Glutamatergic neuron (in vitro differentiated cells): ENCODE measurements at regions not wholly inside any gene's neighbourhood (a gene's known extent, or its start where the extent isn't known, plus 50 kb on each side); places are given as distances from the start of the nearest gene placed in this dataset.
"Not testable (repeated sequence)": the region's sequence is repeated elsewhere in the genome, so short reads cannot be mapped to it uniquely, and the experiment has no call there.

Experiments used
- DNase-seq: peaks from one replicate; pipeline ENCODE4 v3.0.0; 2022
- H3K27ac Mint-ChIP-seq: one replicate; pipeline ENCODE4 v1.8.0; 2020; ENCODE audit warnings: mild to moderate bottlenecking, mixed read lengths, inconsistent platforms; ENCODE audit not compliant: unreplicated experiment
- H3K27me3 Mint-ChIP-seq: one replicate; pipeline ENCODE4 v1.8.0; 2020; ENCODE audit warnings: mild to moderate bottlenecking, moderate library complexity, mixed read lengths, inconsistent platforms; ENCODE audit not compliant: unreplicated experiment
- H3K36me3 Mint-ChIP-seq: one replicate; pipeline ENCODE4 v1.8.0; 2020; ENCODE audit warnings: mild to moderate bottlenecking, mixed read lengths, inconsistent platforms; ENCODE audit not compliant: unreplicated experiment
- H3K4me1 Mint-ChIP-seq: one replicate; pipeline ENCODE4 v1.8.0; 2020; ENCODE audit warnings: mild to moderate bottlenecking, low read depth, mixed read lengths, inconsistent platforms; ENCODE audit not compliant: unreplicated experiment
- H3K4me3 Mint-ChIP-seq: one replicate; pipeline ENCODE4 v1.8.0; 2020; ENCODE audit warnings: mild to moderate bottlenecking, mixed read lengths, inconsistent platforms; ENCODE audit not compliant: unreplicated experiment
- H3K9me3 Mint-ChIP-seq: one replicate; pipeline ENCODE4 v1.8.0; 2020; ENCODE audit warnings: mild to moderate bottlenecking, moderate library complexity, mixed read lengths, inconsistent platforms; ENCODE audit not compliant: unreplicated experiment

DNA sequence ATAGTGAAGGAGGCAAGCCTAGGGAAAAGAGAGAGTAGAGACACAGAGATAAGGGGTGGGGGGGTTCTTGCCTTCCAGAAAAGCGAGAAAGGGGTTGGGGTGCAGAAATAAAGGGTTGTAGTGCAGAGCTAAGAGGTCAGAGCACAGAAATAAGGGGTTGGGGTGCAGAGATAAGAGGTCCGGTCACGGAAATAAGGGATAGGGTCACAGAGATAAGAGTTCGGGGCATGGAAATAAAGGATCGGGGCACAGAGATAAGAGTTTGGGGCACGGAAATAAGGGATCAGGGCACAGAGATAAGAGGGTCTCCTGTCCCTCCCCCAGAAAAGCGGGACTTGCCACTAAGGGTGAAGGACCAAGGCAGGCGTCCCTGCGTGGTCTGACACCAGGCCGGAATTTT is 222.0 kb downstream of the OTOP1 start:
- not testable (repeated sequence) for H3K4me3 Mint-ChIP-seq, DNase-seq, H3K27ac Mint-ChIP-seq, H3K9me3 Mint-ChIP-seq, H3K36me3 Mint-ChIP-seq, H3K4me1 Mint-ChIP-seq, H3K27me3 Mint-ChIP-seq

DNA sequence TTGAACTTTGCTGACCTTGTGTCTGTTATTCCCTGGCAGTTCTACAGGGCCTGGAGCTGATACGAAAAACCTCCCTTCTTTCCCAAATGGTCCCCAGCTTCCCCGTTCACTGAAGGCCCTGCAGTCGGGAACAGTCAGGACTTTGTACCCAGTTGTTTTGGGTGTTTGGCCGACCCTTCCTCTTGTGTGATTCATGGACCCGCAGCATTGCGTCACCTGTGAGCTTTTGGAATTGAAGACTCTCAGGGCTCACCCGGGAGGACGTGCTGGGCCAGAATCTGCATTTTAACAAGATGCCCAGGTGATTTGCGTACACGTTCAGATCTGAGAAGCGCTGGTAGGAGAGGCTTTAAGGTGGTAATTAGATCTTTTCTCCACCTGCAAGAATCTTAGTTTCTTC is 220.4 kb downstream of the OTOP1 start:
- not testable (repeated sequence) for H3K27ac Mint-ChIP-seq, H3K27me3 Mint-ChIP-seq, DNase-seq, H3K36me3 Mint-ChIP-seq, H3K9me3 Mint-ChIP-seq, H3K4me3 Mint-ChIP-seq, H3K4me1 Mint-ChIP-seq

DNA sequence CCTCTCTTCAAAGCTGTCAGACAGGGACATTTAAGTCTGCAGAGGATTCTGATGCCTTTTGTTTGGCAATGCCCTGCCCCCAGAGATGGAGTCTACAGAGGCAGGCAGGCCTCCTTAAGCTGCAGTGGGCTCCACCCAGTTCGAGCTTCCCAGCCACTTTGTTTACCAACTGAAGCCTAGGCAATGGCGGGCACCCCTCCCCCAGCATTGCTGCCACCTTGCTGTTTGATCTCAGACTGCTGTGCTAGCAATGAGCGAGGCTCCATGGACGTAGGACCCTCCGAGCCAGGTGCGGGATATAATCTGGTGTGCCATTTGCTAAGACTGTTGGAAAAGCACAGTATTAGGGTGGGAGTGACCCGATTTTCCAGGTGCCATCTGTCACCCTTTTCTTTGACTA is 207.7 kb downstream of the OTOP1 start:
- H3K9me3 Mint-ChIP-seq, H3K36me3 Mint-ChIP-seq, H3K4me1 Mint-ChIP-seq, H3K27ac Mint-ChIP-seq, H3K4me3 Mint-ChIP-seq, DNase-seq, H3K27me3 Mint-ChIP-seq: not testable (repeated sequence)

DNA sequence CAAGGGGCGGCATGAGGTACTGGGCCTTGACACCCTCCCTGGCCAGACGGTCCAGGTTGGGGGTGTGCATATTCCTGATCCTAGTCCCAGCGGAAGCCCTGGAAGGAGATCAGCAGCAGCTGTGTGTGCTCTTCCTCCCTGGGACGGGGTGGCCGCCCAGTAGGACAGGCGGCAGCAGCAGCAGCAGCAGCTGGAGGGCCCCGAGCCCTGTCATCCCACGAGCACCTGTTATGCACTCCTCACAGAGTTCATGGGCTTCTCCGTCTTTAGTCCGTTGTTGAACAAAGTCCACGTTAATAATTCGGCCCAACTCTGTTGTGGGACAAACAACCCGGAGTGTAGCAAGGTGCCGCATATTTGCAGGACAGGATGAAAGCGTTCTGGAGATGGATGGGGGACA is 205.6 kb downstream of the OTOP1 start:
- H3K27me3 Mint-ChIP-seq, DNase-seq, H3K27ac Mint-ChIP-seq, H3K36me3 Mint-ChIP-seq, H3K4me1 Mint-ChIP-seq, H3K4me3 Mint-ChIP-seq, H3K9me3 Mint-ChIP-seq: not testable (repeated sequence)

DNA sequence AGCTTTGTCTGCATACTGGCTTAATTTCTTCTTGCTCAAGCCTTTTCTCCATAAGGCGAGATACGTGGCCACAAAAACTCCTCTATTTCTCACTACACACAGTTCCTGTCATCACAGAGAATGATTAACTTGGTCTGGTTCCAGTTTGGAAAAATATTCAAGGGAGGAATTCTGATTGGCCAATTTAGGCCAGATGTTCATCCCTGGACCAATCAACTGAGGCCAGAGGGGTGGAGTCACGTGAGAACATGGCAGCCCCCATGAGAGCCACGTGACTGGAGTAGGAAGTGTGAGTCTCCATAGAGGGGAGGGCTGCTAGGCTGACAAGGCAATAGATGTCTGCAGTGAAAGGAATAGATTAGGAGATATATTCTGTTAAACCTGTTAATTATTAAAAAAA is 200.0 kb downstream of the OTOP1 start:
- not testable (repeated sequence) for H3K27me3 Mint-ChIP-seq, H3K4me3 Mint-ChIP-seq, H3K27ac Mint-ChIP-seq, H3K36me3 Mint-ChIP-seq, DNase-seq, H3K9me3 Mint-ChIP-seq, H3K4me1 Mint-ChIP-seq

DNA sequence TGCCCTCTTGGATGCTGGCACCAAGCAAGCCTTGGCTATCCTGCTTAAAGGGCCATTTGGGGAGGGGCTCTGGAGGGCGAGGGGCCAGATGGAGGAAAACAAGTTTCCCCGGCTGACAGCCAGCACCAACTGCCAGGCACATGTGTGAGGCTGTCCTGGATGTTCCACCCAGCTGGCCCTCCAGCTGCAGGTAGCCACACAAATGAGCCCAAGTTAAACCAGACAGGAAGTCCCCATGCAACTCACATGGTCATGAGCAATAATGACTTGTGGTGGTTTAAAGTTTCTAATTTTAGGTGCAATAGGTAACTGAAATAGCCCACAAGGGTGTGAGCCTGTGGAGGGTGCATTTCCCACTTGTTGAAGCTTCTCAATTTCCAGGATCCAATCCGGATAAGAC is 198.0 kb downstream of the OTOP1 start:
- not testable (repeated sequence) for H3K4me1 Mint-ChIP-seq, DNase-seq, H3K4me3 Mint-ChIP-seq, H3K27me3 Mint-ChIP-seq, H3K27ac Mint-ChIP-seq, H3K9me3 Mint-ChIP-seq, H3K36me3 Mint-ChIP-seq

DNA sequence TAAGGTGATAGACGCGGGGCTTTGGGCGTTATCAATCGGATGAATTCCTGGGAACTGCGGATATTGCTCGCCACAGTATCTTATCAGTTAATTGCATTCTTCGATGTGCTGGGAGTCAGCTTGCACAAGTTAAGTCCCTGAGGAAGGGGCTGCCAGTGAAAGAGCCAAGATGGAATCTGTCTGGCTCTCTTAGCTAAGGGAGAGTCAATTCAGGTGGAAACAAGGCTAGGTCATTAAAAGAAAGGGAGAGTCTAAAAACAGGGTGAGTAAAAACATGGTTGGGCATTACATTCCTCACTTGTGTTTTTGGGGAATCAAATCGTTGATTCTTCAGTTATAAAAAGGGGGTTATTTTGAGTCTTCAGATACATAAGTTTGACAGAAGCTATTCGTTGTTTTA is 196.2 kb downstream of the OTOP1 start:
- H3K36me3 Mint-ChIP-seq, H3K9me3 Mint-ChIP-seq, H3K4me3 Mint-ChIP-seq, DNase-seq, H3K4me1 Mint-ChIP-seq, H3K27me3 Mint-ChIP-seq, H3K27ac Mint-ChIP-seq: not testable (repeated sequence)

DNA sequence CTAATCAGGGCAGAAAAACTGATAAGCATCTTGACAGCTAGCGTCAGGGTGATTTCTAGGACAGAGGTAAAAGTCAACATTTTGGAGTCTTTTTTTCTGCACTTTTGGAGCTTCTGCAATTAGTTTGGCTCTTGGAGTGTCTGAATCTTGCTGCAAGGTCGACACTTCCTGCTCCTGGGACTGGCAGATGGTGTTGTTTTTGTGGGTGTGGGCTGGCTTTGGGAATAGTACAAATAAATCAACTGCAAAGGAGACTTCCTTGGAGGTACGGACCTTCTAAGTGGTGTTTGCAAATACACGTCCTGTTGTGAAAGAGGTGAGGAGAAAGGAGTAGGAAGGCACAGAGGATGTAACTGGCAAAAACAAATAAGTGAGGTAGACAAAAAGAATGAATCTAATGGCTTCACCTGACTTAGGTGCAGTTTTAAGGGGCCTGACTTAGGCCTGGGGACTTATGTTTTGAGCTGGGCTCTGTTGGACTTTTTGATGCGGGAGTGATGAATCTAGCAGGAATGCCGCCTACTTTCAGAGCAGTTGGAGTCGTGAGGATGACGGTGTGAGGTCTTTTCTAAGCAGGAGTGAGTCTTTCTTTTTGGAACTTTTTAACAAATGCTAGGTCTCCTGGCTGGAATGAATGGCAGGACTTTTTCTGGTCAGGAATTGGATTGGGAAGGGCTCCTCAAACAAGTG is 195.1 kb downstream of the OTOP1 start:
- H3K4me3 Mint-ChIP-seq, H3K27me3 Mint-ChIP-seq, H3K4me1 Mint-ChIP-seq, H3K36me3 Mint-ChIP-seq, DNase-seq, H3K9me3 Mint-ChIP-seq, H3K27ac Mint-ChIP-seq: not testable (repeated sequence)

DNA sequence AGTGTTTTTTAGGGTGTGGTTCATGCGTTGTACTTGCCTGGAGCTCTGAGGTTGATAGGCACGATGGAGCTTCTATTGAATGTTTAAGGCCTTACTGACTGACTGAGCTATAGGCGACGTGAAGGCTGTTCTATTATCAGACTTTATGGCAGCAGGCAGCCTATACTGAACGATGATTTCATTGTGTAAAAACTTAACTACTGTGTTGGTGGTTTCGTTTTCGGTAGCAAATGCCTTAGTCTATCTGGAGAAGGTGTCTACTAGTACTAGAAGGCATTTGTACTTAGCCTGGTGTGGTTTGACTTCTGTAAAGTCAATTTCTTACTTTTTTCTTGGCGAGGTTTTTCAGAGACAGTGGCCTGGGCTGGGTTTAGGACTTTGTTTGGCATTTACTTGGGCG is 194.4 kb downstream of the OTOP1 start:
- H3K4me3 Mint-ChIP-seq, H3K27me3 Mint-ChIP-seq, H3K36me3 Mint-ChIP-seq, H3K4me1 Mint-ChIP-seq, H3K9me3 Mint-ChIP-seq, DNase-seq, H3K27ac Mint-ChIP-seq: not testable (repeated sequence)

DNA sequence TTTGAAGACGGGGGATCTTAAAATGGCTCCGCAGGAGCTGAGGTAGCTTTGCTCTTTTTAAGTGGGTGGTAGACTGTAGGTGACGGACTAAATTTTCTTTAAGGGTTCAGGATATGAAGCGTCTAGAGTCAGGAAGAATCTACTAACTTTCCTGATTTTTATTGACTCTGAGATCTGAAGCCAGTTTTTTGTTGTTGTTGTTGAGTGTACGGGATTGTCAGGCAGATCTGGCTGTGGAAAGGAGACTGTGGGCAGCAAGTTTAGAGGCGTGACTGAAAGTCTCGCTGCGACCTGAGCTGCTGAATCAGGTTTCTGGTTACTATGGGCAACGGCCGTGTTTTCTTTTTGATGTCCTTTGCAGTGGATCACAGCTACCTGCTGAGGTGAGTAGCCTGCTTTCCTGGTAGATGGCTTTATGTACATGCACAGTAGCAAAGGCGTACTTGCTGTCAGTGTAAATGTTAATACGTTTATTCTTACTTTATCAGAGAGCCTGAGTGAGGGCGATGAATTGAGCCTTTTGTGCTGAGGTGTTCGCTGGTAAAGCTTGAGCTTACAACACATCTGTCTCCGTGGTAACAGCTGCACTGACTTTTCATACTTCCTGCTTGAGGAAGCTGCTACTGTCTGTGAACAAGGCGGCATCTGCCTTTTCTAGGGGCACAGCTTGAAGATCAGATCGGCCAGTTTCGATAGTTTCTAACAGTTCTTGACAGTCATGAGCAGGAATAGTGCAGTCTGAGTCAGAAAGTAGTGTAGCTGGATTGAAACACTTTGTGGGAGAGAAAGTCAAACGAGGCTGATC is 193.7 kb downstream of the OTOP1 start:
- H3K4me3 Mint-ChIP-seq, H3K9me3 Mint-ChIP-seq, H3K27ac Mint-ChIP-seq, DNase-seq, H3K4me1 Mint-ChIP-seq, H3K27me3 Mint-ChIP-seq, H3K36me3 Mint-ChIP-seq: not testable (repeated sequence)

DNA sequence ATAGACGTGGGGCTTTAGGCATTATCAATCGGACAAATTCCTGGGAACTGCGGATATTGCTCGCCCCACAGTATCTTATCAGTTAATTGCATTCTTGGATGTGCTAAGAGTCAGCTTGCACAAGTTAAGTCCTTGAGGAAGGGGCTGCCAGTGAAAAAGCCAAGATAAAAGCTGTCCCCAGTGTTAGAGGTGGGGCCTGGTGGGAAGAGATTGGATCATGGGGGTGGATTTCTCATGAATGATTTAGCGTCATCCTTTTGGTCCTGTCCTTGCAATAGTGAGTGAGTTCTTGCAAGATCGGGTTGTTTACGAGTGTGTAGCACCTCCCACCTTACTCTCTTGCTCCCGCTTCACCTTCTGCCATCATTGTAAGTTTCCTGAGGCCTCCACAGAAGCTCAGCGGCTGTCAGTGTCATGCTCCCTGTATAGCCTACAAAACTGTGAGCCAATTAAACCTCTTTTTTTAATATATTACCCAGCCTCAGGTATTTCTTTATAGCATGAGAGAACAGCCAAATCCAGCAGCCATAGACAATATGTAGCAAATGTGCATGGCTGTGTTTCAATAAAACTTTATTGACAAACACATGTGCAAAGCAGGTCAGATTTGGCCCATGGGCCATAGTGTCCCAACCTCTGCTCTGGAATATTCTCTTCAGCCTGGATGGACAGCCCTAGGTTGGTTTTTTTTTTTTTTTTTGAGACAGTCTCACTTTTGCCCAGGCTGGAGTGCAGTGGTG is 189.2 kb downstream of the OTOP1 start:
- DNase-seq, H3K36me3 Mint-ChIP-seq, H3K27me3 Mint-ChIP-seq, H3K27ac Mint-ChIP-seq, H3K4me3 Mint-ChIP-seq, H3K9me3 Mint-ChIP-seq, H3K4me1 Mint-ChIP-seq: not testable (repeated sequence)

DNA sequence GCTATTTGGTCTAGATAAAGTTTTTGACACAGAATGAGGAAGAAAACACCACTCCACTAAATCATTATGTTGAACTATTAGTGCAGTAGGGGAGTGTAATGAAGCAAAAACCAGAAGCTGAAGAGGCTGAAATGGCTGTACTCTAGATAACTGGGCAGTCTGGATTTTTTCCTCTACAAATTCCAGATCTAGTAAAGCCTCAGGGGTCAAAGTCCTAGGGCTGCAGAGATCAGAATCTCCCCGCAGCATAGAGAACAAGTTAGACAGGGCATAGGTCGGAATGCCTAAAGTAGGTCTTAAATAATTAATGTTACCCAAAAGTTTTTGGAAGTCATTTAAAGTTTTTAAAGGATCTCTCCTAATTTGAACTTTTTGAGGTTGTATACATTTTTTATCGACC is 180.9 kb downstream of the OTOP1 start:
- not testable (repeated sequence) for H3K27me3 Mint-ChIP-seq, H3K9me3 Mint-ChIP-seq, DNase-seq, H3K36me3 Mint-ChIP-seq, H3K27ac Mint-ChIP-seq
- Mint-ChIP-seq H3K4me1 (peaks cover 20% of the 10 kb centered on the region), H3K4me3 (peak overlapping the region; percentile 86)
